NCI-H2107 (cell line): ENCODE measurements at regions not wholly inside any gene's neighbourhood (a gene's known extent, or its start where the extent isn't known, plus 50 kb on each side); places are given as distances from the start of the nearest gene placed in this dataset.
"Not testable (repeated sequence)": the region's sequence is repeated elsewhere in the genome, so short reads cannot be mapped to it uniquely, and the experiment has no call there.

Source experiments
- DNase-seq: peaks from one replicate; lab custom pipeline; 2025; lab: John Stamatoyannopoulos, UW

DNA sequence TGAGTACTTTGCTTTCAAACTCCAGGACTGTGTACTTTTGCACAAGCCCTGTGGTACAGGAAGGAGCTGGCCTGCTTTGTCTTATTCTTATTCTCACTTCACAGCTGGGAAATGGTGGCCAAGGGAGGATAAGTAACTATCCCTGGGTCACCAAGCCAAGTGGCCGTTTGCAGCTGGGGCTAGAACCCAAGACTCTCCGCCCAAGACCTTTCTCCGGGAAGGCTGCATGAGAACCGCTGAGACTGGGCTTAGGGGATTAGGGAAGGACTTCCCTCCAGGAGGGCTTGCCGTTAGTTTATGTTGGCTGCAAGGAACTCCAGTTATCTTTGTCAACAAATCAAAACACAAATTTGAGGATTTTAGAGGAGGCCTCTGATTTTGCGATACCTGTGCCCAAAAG is 109.5 kb upstream of the ADRA1D start:
- no peak for DNase-seq

DNA sequence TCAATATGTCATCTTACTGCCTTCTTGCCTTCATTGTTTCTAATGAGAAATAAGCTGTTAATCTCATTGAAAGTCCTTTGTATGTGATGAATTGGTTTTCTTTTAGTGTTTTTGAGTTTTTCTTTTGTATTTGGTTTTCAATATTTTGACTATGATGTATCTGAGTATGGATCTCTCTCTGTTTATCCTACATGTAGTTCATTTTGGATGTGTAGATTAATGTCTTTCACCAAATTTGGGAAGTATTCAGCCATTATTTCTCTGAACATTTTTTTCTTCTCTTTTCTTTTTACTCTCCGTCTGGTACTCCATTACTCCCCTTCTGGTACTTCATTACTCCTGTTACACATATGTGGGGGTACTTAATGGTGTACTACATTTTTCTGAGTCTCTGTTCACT is 103.3 kb upstream of the ADRA1D start:
- DNase-seq: no peak

DNA sequence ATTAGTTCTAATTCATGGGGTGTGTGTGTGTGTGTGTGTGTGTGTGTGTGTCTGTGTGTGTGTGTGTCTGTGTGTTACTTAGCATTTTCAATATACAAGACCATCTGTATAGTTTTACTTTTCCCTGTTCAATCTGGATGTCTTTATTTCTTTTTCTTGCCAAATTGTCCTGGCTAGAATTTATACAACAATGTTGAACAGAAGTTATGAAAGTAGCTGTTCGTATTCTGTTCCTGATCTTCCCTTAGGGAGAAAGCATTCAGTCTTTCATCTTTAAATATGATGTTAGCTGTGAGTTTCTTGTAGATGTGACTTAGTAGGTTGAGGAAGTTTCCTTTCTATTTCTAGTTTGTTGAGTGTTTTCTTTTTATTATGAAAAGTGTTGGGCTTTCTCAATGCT is 101.0 kb upstream of the ADRA1D start:
- no peak for DNase-seq

DNA sequence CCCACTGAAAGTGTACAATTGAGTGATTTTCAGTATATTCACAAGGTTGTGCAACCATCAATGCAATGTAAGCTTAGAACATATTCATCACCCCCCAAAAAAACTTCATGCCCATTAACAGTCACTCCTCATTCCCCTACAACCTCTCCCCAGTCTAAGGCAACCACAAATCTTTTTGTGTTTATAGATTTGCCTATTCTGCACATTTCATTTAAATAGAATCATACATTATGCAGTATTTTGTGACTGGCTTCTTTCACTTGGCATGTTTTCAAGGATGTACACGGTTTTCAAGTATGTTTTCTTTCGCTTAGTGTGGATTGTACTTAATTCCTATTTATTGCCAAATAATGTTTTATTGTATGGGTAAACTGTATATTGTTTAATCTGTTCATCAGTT is 95.6 kb upstream of the ADRA1D start:
- no peak for DNase-seq

DNA sequence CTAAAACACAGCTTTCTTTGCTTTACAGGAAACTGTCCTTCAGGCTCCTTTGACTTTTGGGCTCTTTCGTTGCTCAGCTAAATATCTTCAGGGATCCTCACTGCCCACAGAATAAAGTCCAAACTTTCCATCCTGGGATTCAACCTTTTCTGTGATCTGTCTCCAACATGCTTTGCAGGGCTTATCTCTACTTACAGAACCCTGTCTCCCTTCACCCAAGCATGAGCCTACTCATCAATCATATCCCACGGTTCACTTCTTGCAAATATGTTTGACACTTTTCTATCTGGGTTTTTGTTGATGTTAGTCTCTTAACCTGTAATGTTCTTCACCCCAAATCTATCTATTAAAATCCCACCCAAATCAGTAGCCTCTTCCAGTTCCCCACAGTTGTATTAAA is 93.5 kb upstream of the ADRA1D start:
- DNase-seq: no peak

DNA sequence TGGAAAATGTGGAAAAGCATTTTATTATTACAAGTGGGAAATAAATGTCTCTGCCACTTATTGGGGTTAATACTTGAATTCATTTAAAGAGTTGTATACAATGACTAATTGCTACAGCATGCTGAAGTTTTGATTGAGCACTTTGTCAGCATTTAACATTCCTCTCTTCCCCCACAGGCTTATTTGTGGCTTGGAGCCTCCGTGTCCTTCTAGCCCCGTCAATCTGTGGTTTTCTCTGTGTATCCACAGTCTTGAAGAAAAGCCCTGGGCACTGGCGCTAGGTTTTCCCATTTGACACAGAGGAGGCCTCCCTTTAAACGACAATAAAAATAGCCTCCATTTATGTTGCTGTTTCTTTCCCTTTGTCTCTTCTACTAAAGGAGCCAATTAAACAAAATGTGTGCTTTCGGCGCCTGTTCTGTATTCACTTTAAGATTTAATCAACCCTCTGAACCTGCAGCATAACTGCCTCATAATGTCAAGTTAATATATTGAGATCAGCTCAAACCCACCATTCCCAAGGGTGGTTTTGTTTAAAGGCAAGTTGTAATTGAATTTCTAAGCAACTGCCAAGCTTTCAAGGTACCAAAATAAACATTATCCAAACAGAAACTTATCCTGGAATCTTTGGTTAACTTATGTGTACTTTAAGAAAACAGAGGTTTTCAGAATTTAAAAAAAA is 92.9 kb upstream of the ADRA1D start:
- no peak for DNase-seq

DNA sequence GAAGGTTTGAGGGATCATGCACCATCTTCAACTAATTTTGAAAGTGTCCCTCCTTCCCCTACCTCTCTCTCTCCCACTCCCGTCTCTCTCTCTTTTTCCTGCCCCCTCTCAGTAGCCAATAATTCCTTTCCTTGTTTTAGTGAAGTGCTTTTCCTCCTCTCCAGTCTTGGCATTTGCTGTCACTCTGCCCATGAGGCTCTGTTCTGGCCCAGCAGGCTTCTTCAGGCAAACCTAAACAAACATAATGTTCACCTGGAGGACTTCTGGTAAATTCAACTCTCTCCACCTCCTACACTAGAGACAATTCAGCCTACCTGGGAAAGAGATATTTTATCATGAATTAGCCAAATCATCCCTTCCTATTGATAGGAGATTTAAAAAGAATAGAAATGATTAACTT is 86.6 kb upstream of the ADRA1D start:
- DNase-seq: no peak

DNA sequence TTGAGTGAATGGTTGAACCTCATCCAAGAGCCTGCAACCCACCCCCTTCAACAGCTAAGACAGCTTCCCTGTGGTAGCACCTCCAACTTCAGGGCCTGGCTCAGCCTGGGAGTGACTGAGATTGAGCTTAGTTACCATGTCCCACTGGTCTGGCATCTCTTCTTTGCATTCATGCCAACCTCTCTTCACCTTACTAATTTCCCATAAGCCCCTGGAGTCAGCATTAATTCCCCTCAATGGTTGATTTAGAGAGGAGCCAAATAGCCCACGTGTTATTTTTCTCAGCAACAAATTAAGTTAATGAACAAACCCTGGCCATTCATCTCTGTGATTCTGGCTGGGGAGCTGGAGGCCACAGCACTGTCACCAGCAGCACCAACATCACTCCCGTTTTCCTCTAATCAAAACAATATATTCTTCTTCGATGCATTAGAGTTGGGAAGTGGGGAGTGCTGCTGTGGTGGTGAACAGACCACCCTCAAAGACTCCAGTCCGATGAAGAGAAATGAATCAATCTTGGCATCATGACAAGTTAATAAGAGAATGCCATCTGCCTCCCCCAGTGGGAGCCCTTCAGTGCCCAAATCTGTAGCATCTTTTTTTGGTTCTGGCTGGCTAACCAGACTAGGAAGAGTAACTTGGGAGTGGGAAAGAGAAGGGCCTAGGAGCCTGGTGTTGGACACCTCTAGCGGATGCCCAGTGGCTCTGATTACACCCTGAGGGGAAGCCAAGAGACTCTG is 83.2 kb upstream of the ADRA1D start:
- DNase-seq: no peak

DNA sequence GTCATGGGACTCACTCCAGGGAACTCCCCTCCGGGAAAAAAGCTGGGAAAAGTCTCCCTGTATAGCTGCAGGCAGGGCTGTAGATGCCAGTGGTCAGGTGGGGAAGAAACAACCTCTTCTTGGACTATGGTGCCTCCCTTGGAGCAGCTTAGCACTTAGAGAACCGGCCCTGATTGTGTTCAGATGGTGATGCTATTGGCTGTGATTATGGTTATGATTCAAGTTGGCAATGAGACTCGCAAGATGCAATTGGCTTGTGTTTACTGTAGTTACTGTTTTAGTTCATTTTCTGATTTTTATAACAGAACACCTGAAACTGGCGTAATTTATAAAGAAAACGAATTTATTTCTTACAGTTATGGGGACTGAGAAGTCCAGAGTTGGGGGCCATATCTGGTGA is 80.9 kb upstream of the ADRA1D start:
- DNase-seq: no peak

DNA sequence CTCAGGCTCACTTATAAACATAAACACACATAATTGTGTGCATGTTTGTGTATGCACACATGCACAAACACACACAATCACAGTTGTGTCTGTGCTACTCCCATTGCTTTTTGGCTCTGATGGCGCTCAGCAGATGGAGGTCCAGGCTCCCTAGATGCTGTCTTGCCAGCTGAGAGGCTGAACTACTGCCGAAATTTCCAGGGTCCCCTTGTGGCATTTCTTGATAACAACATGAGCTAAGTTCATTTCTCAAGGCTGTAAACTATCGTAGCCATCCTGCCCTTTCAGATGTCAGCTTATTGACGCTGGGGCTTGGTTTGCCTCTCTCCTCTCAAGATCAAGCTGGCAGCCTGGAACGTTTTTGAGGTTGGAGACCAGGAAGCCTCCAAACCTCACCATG is 80.1 kb upstream of the ADRA1D start:
- no peak for DNase-seq

DNA sequence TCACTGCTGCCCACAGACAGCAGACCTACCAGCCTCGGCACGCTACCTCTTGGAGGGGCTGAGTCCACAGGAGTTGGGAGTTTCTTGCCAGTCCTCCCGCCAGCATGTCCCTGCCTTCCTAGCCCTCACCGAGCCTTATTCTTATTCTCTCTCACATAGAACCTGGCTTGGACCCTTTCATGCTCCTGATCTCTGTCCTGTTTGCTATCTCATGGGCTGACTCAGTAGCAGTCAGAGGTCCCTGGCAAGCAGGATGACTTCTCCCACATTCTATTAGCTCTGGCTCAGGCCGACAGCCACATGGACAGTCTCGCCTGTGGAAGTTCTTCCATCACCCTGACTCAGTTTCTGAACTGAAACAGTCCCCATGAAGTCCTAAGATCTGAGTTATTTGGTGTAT is 79.5 kb upstream of the ADRA1D start:
- DNase-seq: no peak

DNA sequence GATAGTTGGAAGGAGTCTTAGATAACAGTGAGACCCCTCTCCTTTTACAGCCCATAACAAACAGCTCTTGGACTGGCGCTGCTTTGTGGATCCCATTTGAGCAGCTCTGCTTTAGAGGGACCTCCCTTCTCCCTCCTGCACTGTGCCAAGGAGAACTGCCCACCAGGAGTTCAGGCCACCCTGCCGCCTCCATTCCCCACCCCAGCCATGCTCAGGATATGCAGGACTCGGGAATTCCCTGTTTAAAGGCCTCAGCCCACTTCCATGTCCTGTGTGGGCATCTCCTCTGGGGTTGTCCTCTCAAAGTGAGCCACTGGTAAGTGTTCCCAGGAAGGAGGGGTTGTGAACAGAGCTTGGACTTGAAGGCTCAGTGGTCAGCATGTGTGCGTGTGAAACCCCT is 78.9 kb upstream of the ADRA1D start:
- no peak for DNase-seq

DNA sequence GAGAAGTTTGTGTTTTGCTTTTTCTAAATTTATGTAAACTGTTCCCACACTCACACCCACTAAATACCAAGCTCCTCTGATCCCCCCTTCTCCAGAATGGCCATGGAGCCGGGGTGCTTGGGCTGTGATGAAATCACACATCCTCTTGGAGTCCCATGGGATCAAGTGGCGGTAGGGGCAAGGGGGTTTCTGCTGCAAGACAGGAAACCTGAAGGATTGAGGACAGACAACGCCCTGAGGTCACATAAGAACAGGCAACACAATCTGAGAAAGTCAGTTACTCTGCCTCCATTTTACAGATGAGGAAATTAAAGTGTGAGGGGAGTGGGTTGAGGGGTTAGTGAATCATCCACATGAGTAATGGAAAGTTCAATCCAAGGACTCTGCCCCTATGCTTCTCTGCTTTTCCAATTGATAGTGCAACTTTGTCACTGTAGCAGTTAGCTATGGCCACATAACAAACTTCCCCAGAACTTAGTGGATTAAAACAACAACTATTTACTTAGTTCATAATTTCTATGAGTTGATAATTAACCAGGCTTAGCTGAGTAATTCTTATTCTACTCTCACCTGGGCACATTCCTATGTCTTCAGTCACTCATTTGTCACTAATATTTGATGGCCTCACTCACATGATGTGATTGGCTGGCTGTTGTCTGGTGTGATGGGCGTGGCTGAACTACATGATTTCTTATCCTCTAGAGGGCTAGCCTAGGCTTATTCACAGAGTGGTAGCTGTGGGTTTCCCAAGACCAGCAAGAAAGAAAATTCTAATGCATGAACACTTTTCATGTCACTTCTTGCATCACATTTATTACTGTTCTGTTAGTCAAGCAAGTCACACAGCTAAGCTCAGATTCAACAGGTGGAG is 77.3 kb upstream of the ADRA1D start:
- no peak for DNase-seq

DNA sequence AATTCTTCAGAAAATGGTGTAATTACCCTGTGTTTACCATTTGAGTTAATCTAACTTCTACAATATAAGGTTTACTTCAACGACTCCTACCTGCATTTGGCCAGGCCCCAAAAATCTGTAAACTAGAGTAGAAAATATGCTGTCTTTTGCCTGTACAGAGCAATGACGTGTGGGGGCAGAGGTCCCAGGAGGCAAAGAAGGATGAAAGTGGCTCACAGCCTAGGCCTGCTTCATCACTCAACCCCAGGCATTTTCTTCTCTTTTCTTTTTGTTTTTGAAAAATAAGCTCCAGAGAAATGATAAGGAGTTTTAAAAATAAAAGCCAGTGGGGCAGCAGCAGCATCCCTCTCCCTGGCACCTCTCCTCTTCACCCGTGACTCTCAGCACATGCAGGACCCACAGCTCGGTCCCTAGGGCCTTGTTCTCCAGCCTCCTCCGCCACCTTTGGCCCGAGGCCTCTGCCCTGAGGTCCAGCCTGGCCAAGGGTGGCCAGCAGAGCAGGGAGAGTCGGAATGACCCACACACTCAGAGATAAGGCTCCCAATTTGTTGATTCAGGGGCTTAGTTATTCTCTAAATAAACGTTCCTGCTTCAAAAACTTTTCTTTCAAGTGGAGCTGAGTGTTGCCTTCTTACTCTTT is 76.6 kb upstream of the ADRA1D start:
- no peak for DNase-seq

DNA sequence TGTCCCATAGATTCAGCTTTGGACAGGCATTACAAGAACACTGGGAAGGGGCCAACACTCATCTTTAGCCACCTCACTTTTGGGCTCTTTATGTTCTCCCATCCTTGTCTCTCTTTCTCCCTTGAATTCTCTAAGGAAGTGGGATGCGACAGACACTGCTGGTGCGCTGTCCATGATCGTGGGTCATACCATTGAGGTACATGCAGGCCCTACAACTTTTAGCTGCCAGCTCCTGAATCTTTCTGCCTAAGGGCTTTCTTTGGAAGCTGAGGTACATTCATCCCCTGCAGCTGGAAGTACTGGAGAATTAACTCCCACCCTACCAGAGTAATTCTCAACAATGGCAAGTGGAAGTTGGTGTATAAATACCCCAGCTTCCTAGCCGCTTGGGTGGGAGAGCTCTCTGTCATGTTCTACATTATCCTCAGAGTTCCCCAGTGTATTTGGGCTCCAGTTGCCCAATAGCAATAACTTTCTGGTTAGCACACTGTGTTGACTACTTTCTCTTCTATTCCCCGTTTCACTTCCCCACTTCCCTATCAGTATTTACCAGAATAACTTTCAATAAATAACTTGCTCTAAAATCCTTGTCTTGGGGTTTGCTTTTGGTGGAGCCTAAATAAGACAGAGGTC is 75.6 kb upstream of the ADRA1D start:
- DNase-seq: no peak

DNA sequence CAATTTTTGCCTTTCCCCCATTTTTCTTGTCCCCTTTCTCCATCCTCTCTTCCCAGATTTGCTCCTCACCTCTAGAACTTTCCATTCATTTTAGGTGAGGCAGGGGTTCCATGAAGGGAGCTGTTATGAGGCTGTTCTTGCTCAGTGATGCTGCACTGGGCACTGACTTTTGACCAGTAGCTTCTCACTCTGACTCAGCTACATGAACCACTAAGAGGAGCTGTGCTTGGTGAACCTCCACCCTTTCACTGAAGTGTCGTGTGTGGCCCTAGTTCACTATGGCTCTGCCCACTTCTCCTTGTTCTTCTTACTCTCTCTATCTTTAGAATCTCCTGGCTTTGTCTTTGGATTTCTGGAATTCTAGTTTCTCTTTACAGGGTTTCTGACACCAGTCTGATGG is 73.4 kb upstream of the ADRA1D start:
- no peak for DNase-seq

DNA sequence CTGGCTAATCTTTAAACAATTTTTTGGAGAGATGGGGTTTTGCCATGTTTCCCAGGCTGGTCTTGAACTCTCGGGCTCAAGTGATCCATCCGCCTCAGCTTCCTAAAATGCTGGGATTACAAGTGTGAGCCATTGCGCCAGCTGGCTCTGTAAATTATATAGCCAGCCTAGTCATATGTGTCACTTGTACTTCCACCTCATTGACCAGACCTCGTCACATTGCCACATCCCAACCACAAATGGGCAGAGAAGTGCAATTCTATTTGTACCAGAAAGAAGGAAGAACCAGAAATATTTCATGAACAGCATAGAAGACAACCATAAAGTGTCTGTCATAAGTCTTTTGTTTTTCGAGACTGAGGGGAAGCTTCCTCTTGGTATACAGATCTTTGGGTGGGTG is 71.2 kb upstream of the ADRA1D start:
- DNase-seq: no peak

DNA sequence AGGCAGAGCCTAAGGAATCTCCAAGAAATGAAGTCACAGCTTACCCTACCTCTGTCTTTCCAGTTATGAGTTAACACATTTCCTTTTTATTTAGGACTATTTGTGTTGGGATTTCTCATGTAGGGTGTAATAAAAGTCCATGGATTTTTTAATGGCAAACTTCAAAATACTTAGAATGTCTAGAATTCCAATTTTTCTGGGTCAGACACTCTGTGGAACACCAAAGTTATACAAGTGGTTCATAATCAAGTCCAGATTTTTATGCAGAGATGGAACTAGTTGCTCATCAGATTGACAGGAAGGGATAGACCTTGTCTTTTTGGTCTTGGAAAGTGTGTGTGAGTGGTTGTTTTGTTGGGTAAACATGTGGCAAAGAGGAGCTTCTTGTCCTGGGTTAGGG is 69.8 kb upstream of the ADRA1D start:
- no peak for DNase-seq

DNA sequence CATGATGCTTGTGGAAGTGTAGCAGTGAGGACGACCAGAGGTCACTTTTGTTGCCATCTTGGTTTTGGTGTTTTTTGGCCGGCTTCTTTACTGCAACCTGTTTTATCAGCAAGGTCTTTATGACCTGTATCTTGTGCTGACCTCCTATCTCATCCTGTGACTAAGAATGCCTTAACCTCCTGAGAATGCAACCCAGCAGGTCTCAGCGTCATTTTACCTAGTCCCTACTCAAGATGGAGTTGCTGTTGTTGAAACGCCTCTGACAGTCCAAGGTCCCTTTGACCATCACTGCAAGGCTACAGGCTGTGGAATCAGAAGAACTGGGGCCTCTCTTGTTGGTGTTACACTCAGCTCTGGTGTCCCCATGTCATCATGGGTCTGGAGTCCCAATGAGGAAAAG is 61.5 kb upstream of the ADRA1D start:
- DNase-seq: not testable (repeated sequence)

DNA sequence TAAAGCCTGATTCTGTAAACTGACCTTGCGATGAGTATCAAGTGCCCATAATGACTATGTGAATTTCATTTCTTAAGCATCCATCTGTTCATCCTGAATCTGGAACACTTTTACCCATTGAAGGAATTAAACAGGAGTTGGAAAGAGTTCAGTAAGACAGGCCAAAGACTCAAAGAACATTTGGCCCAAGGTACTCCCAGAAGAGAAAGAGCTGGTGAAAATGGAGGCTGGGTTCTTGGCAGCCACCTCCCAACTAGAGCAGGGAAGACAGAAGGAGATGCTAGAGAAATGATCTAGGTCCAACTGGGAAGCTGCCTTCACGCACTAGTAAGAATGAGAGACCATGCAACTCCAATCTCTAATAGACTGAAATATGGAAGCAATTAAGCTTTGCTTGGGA is 57.1 kb upstream of the ADRA1D start:
- no peak for DNase-seq

DNA sequence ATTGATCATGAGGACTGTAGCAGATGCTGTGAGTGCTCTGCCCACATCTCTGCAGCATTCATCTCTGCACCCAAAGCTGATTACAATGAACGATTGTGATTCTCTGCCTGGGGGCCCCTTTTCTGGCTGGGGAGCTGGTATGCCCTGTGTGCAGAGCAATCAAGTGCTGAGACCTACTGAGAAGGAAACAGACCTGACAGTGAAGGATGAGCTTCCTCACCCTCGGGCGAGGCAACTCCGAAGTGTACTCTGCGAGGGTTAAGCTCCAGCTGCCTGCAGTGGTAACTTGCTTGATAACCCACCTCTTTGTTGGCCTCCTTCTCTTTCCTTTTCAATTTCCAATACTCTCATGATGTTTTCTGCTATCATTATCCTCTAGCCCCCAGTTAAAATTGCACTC is 56.0 kb upstream of the ADRA1D start:
- no peak for DNase-seq

DNA sequence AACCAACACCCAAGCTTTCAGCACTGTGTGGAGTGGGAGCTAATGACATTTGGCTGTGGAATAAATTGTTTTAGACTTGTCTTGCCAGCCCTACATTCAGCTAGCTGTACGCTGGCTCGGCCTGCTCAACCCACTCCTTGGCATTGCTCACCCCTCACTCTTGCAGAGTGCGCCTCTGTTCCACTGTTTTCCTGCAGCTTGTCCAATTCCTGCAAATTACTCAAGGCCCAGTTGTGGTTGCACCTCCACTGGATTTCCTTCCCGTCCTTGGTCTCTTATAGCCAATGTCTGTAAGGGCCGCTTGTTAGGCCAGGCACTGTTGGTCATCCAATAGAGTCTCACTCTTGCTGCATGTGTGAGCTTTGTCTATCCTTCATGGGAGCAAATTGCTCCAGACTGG is 55.5 kb upstream of the ADRA1D start:
- no peak for DNase-seq
